Keratinocyte (primary cell): ENCODE measurements at regions not wholly inside any gene's neighbourhood (a gene's known extent, or its start where the extent isn't known, plus 50 kb on each side); places are given as distances from the start of the nearest gene placed in this dataset.

Source experiments
- DNase-seq: peaks from one replicate; pipeline ENCODE4 v3.0.0-alpha.2; 2011; ENCODE audit warnings: low read depth, missing footprints, low spot score
- FAIRE-seq: peaks from 2 replicates; lab custom pipeline; 2011; peaks lifted over from hg19 to GRCh38; lab: Jason Lieb, UNC
- H2AFZ ChIP-seq: 2 replicates; pipeline ENCODE4 v1.6.0; 2012; ENCODE audit warnings: low read length, control low read depth, inconsistent platforms; ENCODE audit not compliant: control insufficient read depth
- H3K27ac ChIP-seq: 2 replicates; pipeline ENCODE4 v1.5.1; 2011; ENCODE audit warnings: low read length; ENCODE audit not compliant: control insufficient read depth, insufficient read depth
- H3K27me3 ChIP-seq: 3 replicates; pipeline ENCODE4 v1.6.0; 2011; ENCODE audit warnings: low read length; ENCODE audit not compliant: control insufficient read depth, insufficient read depth; ENCODE audit errors: extremely low read depth
- H3K36me3 ChIP-seq, 2 experiments: 2 replicates in 1 of 2; 3 replicates in 1 of 2; pipeline ENCODE4 v1.5.1; 2011; ENCODE audit warnings: low read length in 2 of 2, mild to moderate bottlenecking in 1 of 2; ENCODE audit not compliant: control insufficient read depth in 2 of 2, insufficient read depth in 2 of 2; ENCODE audit errors: extremely low read depth in 1 of 2
- H3K4me1 ChIP-seq: 3 replicates; pipeline ENCODE4 v1.5.1; 2011; ENCODE audit warnings: low read length; ENCODE audit not compliant: control insufficient read depth, insufficient read depth; ENCODE audit errors: extremely low read depth
- H3K4me2 ChIP-seq: 3 replicates; pipeline ENCODE4 v1.6.0; 2011; ENCODE audit warnings: low read depth, low read length; ENCODE audit not compliant: control insufficient read depth, insufficient read depth; ENCODE audit errors: extremely low read depth
- H3K4me3 ChIP-seq, 3 experiments: fragments of 200-600 bp in 1 of 3; sonication (generic) in 1 of 3; 2 replicates in 2 of 3; 3 replicates in 1 of 3; pipeline ENCODE4 v1.5.1; 2011 to 2016; ENCODE audit warnings: low read length in 3 of 3, mild to moderate bottlenecking in 3 of 3, control low read depth in 2 of 3, inconsistent platforms in 1 of 3, low read depth in 1 of 3, mixed read lengths in 1 of 3, mixed run types in 1 of 3, moderate library complexity in 1 of 3; ENCODE audit not compliant: control insufficient read depth in 2 of 3, insufficient read depth in 2 of 3; ENCODE audit errors: extremely low read depth in 1 of 3
- H3K79me2 ChIP-seq: 2 replicates; pipeline ENCODE4 v1.6.0; 2012; ENCODE audit warnings: low read length; ENCODE audit not compliant: control insufficient read depth, insufficient read depth
- H3K9ac ChIP-seq: 3 replicates; pipeline ENCODE4 v1.6.0; 2011; ENCODE audit warnings: low read length; ENCODE audit not compliant: control insufficient read depth, insufficient read depth; ENCODE audit errors: extremely low read depth
- H3K9me1 ChIP-seq: 3 replicates; pipeline ENCODE4 v1.6.0; 2011; ENCODE audit warnings: low read length; ENCODE audit not compliant: control insufficient read depth, insufficient read depth; ENCODE audit errors: extremely low read depth
- H3K9me3 ChIP-seq: 2 replicates; pipeline ENCODE4 v1.5.1; 2012; ENCODE audit warnings: low read depth, low read length; ENCODE audit not compliant: control insufficient read depth
- H4K20me1 ChIP-seq: 3 replicates; pipeline ENCODE4 v1.6.0; 2011; ENCODE audit warnings: low read length; ENCODE audit not compliant: control insufficient read depth, insufficient read depth; ENCODE audit errors: extremely low read depth
- EZH2 ChIP-seq: IDR thresholded peaks from one replicate; pipeline ENCODE4 v1.6.1; 2012; ENCODE audit warnings: inconsistent platforms, mild to moderate bottlenecking, low read length, moderate library complexity
- dilution Hi-C: fragments of 300-500 bp; cut with MboI; formaldehyde crosslinking; loops from one replicate; pipeline ENCODE4 v1.7.0; 2020; ENCODE audit warnings: low sequenced_read_pairs; ENCODE audit not compliant: extremely low pct_ligation_motif_present
- TF ChIP-seq, protein P1 (sequence below), 3 experiments: IDR thresholded peaks in 1 of 3; conservative IDR thresholded peaks in 1 of 3; optimal IDR thresholded peaks in 1 of 3; 2 replicates in 2 of 3; 3 replicates in 1 of 3; pipeline versions ENCODE3 to v1.5.1; 2011; ENCODE audit warnings: low read length in 3 of 3, mild to moderate bottlenecking in 3 of 3, moderate library complexity in 2 of 3, control low read depth in 1 of 3, inconsistent platforms in 1 of 3; ENCODE audit not compliant: insufficient read depth in 2 of 3; ENCODE audit errors: extremely low read depth in 1 of 3

DNA sequence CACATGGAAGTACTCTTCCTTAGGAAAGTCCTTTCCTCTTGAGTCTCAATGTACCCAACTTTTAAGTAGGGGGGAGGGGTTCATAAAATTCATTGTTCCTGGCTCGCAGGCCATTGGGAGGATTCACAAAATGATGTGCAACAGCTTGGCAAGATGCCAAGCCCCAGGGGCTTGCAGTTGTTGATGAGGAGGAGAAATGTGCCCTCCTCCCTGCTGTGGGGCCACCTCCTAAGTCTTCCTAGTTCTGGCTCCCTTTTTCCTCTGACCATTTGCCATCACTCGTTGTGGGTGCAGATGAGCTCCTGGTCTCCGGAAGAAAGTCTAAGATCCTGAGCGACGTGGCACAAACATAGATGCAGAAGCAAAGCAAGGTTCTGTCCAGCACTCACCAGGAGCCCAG lies 435.4 kb downstream of the EIPR1 start:
- Histone ChIP-seq H3K9ac (no peak overlapping the region), H3K4me1 (no peaks in the 10 kb centered on the region), H3K4me3 (no peak overlapping the region), H3K9me3 (peaks cover 8% of the 10 kb centered on the region), H4K20me1 (no peaks in the 10 kb centered on the region), H2AFZ (no peak overlapping the region), H3K9me1 (no peaks in the 10 kb centered on the region), H3K27me3 (no peaks in the 10 kb centered on the region), H3K79me2 (no peaks in the 10 kb centered on the region), H3K36me3 (no peaks in the 10 kb centered on the region), H3K27ac (no peak overlapping the region), H3K4me2 (no peak overlapping the region)
- dilution Hi-C loops, result no loop called here
- TF ChIP-seq EZH2, result no peak
- TF ChIP-seq, protein P1, sequence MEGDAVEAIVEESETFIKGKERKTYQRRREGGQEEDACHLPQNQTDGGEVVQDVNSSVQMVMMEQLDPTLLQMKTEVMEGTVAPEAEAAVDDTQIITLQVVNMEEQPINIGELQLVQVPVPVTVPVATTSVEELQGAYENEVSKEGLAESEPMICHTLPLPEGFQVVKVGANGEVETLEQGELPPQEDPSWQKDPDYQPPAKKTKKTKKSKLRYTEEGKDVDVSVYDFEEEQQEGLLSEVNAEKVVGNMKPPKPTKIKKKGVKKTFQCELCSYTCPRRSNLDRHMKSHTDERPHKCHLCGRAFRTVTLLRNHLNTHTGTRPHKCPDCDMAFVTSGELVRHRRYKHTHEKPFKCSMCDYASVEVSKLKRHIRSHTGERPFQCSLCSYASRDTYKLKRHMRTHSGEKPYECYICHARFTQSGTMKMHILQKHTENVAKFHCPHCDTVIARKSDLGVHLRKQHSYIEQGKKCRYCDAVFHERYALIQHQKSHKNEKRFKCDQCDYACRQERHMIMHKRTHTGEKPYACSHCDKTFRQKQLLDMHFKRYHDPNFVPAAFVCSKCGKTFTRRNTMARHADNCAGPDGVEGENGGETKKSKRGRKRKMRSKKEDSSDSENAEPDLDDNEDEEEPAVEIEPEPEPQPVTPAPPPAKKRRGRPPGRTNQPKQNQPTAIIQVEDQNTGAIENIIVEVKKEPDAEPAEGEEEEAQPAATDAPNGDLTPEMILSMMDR (optimal IDR thresholded peaks at IDR 0.05 in 1 of 3, IDR thresholded peaks at IDR 0.05 in 1 of 3, conservative IDR thresholded peaks at IDR 0.05 in 1 of 3; ENCODE audit: extremely low read depth in 1 of 3, insufficient read depth in 2 of 3, low read length in 3 of 3), result no peak
- DNase-seq (no peak), FAIRE-seq (no peak)

- TF ChIP-seq EZH2, result no peak
- TF ChIP-seq, protein P1 (optimal IDR thresholded peaks at IDR 0.05 in 1 of 3, IDR thresholded peaks at IDR 0.05 in 1 of 3, conservative IDR thresholded peaks at IDR 0.05 in 1 of 3; ENCODE audit: extremely low read depth in 1 of 3, insufficient read depth in 2 of 3, low read length in 3 of 3), result no peak
These were observed 436.4 kb downstream of the EIPR1 start for GRCh38 chr2:2941205-2941604.

More at GRCh38 chr2:2941205-2941604, 436.4 kb downstream of the EIPR1 start:
- Histone ChIP-seq H3K36me3 (no peaks in the 10 kb centered on the region), H2AFZ (no peak overlapping the region), H3K4me2 (no peak overlapping the region), H3K27me3 (no peaks in the 10 kb centered on the region), H3K4me1 (no peaks in the 10 kb centered on the region), H4K20me1 (no peaks in the 10 kb centered on the region), H3K4me3 (no peak overlapping the region), H3K9ac (no peak overlapping the region), H3K27ac (no peak overlapping the region), H3K79me2 (no peaks in the 10 kb centered on the region), H3K9me1 (no peaks in the 10 kb centered on the region), H3K9me3 (peaks cover 10% of the 10 kb centered on the region)
- dilution Hi-C loops, result no loop called here
- FAIRE-seq (no peak), DNase-seq (no peak)
